Tibial artery (tissue), 4 donors: ENCODE measurements at regions not wholly inside any gene's neighbourhood (a gene's known extent, or its start where the extent isn't known, plus 50 kb on each side); places are given as distances from the start of the nearest gene placed in this dataset.

Source experiments
- DNase-seq, 2 donors: peaks; one replicate each; pipeline ENCODE4 v3.0.0-alpha.2; 2019
- H3K27ac ChIP-seq, 2 donors: fragments of 200-600 bp; sonication (generic) in 1 of 2; 1 replicate in 1 of 2; 2 replicates in 1 of 2; pipeline ENCODE4 v1.5.1; 2018 to 2019; ENCODE audit warnings: mild to moderate bottlenecking in 1 of 2
- H3K27me3 ChIP-seq, 2 donors: fragments of 200-600 bp; sonication (generic) in 1 of 2; one replicate each; pipeline versions ENCODE4 v1.5.1 to v1.6.0; 2016 to 2019
- H3K36me3 ChIP-seq, 3 donors: fragments of 200-600 bp; sonication (generic) in 2 of 3; one replicate each; pipeline ENCODE4 v1.5.1; 2016 to 2019; ENCODE audit warnings: mild to moderate bottlenecking in 2 of 3
- H3K4me1 ChIP-seq, 4 donors: fragments of 200-600 bp; sonication (generic) in 2 of 4; 1 replicate in 3 of 4; 2 replicates in 1 of 4; pipeline ENCODE4 v1.5.1; 2016 to 2019
- H3K4me3 ChIP-seq, 2 donors: fragments of 200-600 bp; sonication (generic) in 1 of 2; 1 replicate in 1 of 2; 2 replicates in 1 of 2; pipeline ENCODE4 v1.5.1; 2018 to 2019; ENCODE audit warnings: mild to moderate bottlenecking in 2 of 2
- H3K9me3 ChIP-seq, 3 donors: fragments of 200-600 bp; sonication (generic) in 1 of 3; one replicate each; pipeline ENCODE4 v1.5.1; 2016 to 2019
- intact Hi-C: fragments of 100-400 bp; cut with DNase I; formaldehyde crosslinking; loops from one replicate; pipeline ENCODE4 v1.15.0; 2023; ENCODE audit warnings: low total_unique reads
- TF ChIP-seq, protein P1 (sequence below), 2 experiments: fragments of 200-600 bp in 1 of 2; fragments of 450-650 bp in 1 of 2; IDR thresholded peaks; one replicate each; pipeline ENCODE4 v1.5.1; 2017 to 2019; ENCODE audit warnings: antibody characterized with exemption in 2 of 2, mild to moderate bottlenecking in 1 of 2, moderate library complexity in 1 of 2

GRCh38 chr2:66236067-66236685, 198.7 kb upstream of the MEIS1 start:
- no peak overlapping the region for H3K4me3 ChIP-seq
- peaks cover 0 to 12% (median 7%) of the 10 kb centered on the region in 4 donors for H3K4me1 ChIP-seq
- intact Hi-C loops, result no loop called here
- TF ChIP-seq, protein P1, sequence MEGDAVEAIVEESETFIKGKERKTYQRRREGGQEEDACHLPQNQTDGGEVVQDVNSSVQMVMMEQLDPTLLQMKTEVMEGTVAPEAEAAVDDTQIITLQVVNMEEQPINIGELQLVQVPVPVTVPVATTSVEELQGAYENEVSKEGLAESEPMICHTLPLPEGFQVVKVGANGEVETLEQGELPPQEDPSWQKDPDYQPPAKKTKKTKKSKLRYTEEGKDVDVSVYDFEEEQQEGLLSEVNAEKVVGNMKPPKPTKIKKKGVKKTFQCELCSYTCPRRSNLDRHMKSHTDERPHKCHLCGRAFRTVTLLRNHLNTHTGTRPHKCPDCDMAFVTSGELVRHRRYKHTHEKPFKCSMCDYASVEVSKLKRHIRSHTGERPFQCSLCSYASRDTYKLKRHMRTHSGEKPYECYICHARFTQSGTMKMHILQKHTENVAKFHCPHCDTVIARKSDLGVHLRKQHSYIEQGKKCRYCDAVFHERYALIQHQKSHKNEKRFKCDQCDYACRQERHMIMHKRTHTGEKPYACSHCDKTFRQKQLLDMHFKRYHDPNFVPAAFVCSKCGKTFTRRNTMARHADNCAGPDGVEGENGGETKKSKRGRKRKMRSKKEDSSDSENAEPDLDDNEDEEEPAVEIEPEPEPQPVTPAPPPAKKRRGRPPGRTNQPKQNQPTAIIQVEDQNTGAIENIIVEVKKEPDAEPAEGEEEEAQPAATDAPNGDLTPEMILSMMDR (IDR thresholded peaks at IDR 0.05), result no peak
- DNase-seq, result no peak
- no peak overlapping the region for H3K27ac ChIP-seq
- H3K36me3 ChIP-seq, result no peaks in the 10 kb centered on the region
- no peaks in the 10 kb centered on the region for H3K9me3 ChIP-seq
- no peaks in the 10 kb centered on the region for H3K27me3 ChIP-seq

DNA sequence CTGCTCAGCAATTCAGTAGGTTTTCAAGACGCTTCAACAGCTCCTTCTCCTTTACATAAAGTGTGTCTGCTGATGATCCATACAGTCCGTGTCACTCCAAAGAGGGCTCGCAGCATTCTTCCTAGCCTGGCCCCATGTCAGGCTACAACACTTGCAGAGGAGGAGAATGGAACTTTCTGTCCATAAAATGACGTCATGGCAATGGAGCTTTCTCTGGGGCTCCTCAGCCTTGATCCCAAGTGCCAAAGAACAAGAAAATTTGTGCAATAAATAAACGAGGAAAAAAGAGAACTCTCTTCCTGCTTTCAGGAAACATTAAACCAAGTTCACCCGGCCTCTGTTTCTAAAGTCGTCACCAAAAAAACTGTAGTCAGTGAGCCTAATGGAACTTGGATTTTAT, 199.5 kb upstream of the MEIS1 start:
- TF ChIP-seq, protein P1 (IDR thresholded peaks at IDR 0.05), result no peak
- Histone ChIP-seq H3K4me3 (no peak overlapping the region), H3K4me1 (peaks cover 0 to 8% (median 5%) of the 10 kb centered on the region in 4 donors), H3K36me3 (no peaks in the 10 kb centered on the region), H3K9me3 (no peaks in the 10 kb centered on the region), H3K27me3 (no peaks in the 10 kb centered on the region), H3K27ac (no peak overlapping the region)
- no peak for DNase-seq
- intact Hi-C loops, result no loop called here

GRCh38 chr2:66233981-66234380, 200.9 kb upstream of the MEIS1 start:
- no peaks in the 10 kb centered on the region for H3K4me1 ChIP-seq
- no peak for DNase-seq
- no peaks in the 10 kb centered on the region for H3K9me3 ChIP-seq
- H3K27ac ChIP-seq, result no peak overlapping the region
- no peak overlapping the region for H3K4me3 ChIP-seq
- H3K27me3 ChIP-seq, result no peaks in the 10 kb centered on the region
- intact Hi-C loops, result no loop called here
- TF ChIP-seq, protein P1 (IDR thresholded peaks at IDR 0.05), result no peak
- no peaks in the 10 kb centered on the region for H3K36me3 ChIP-seq

DNA sequence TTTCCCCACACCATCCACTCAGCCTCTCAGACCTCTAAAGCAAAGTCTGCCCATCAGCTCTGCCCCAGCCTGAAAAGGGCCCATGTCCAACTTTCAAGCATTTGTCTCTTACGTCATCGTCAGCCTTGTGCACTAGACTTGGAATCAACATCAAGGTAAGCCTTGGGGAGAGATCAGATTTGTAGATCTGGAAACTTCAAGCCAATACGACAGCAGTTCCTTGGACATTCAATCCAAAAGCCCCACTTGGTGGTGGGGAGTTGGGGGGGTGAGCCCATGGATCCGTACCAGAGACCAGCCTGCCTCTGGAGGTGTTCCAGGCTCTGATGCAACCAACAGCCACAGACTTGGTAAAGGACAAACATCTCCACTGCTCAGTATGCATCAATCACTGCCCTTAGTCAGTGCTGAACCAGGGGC, 206.8 kb upstream of the MEIS1 start:
- Histone ChIP-seq H3K27ac (no peak overlapping the region), H3K4me3 (no peak overlapping the region), H3K4me1 (no peaks in the 10 kb centered on the region), H3K27me3 (no peaks in the 10 kb centered on the region), H3K36me3 (no peaks in the 10 kb centered on the region), H3K9me3 (peaks cover 0 to under 1% (median 0%) of the 10 kb centered on the region in 3 donors)
- TF ChIP-seq, protein P1 (IDR thresholded peaks at IDR 0.05), result no peak
- peak; percentile 41 to 68 for DNase-seq
- intact Hi-C loops, result no loop called here

- H3K4me1 ChIP-seq, result no peaks in the 10 kb centered on the region
- DNase-seq, result no peak
- no peak overlapping the region for H3K4me3 ChIP-seq
- intact Hi-C loops, result no loop called here
- no peaks in the 10 kb centered on the region for H3K36me3 ChIP-seq
- H3K27me3 ChIP-seq, result peaks cover 0 to 7% of the 10 kb centered on the region in 2 donors
- H3K27ac ChIP-seq, result no peak overlapping the region
- no peaks in the 10 kb centered on the region for H3K9me3 ChIP-seq
- TF ChIP-seq, protein P1 (IDR thresholded peaks at IDR 0.05), result no peak
Measured at GRCh38 chr2:66217039-66217585, 217.8 kb upstream of the MEIS1 start.
